ENCODE measurements at regions not wholly inside any gene's neighbourhood (a gene's known extent, or its start where the extent isn't known, plus 50 kb on each side); places are given as distances from the start of the nearest gene placed in this dataset.

- H3K9me3 ChIP-seq, result no peaks in the 10 kb centered on the region
- intact Hi-C loops (cut with DNase I), result no loop called here
- no peaks in the 10 kb centered on the region for H3K36me3 ChIP-seq
- H3K4me3 ChIP-seq, result no peak overlapping the region
- no peaks in the 10 kb centered on the region for H3K27me3 ChIP-seq (replicated peaks; ENCODE audit: insufficient read depth)
- H3K27ac ChIP-seq, result no peak overlapping the region
- no peak for TF ChIP-seq CTCF (IDR thresholded peaks at IDR 0.05)
- no peak for TF ChIP-seq POLR2A (IDR thresholded peaks at IDR 0.05)
- WGBS, result 91% methylated on average over 1 of the region's 1 CpG
- no peaks in the 10 kb centered on the region for H3K4me1 ChIP-seq (replicated peaks)
- no peak for DNase-seq (ENCODE audit: low spot score)
These were observed 301.9 kb downstream of the SPRY2 start for GRCh38 chr13:80039000-80039399.

GRCh38 chr13:80038371-80038770 is 302.6 kb downstream of the SPRY2 start:
- Histone ChIP-seq H3K4me1 (replicated peaks) (no peaks in the 10 kb centered on the region), H3K4me3 (no peak overlapping the region), H3K9me3 (no peaks in the 10 kb centered on the region), H3K36me3 (no peaks in the 10 kb centered on the region), H3K27ac (no peak overlapping the region), H3K27me3 (replicated peaks; ENCODE audit: insufficient read depth) (no peaks in the 10 kb centered on the region)
- TF ChIP-seq POLR2A (IDR thresholded peaks at IDR 0.05) (no peak), POLR2AphosphoS5 (IDR thresholded peaks at IDR 0.05) (no peak), CTCF (IDR thresholded peaks at IDR 0.05) (no peak)
- no peak for DNase-seq (ENCODE audit: low spot score)
- intact Hi-C loops (cut with DNase I), result no loop called here

GRCh38 chr13:80037505-80037888 is 303.4 kb downstream of the SPRY2 start:
- Histone ChIP-seq H3K36me3 (no peaks in the 10 kb centered on the region), H3K27ac (no peak overlapping the region), H3K9me3 (no peaks in the 10 kb centered on the region), H3K27me3 (replicated peaks; ENCODE audit: insufficient read depth) (no peaks in the 10 kb centered on the region), H3K4me1 (replicated peaks) (no peaks in the 10 kb centered on the region), H3K4me3 (no peak overlapping the region)
- no peak for TF ChIP-seq POLR2A (IDR thresholded peaks at IDR 0.05)
- TF ChIP-seq POLR2AphosphoS5 (IDR thresholded peaks at IDR 0.05), result no peak
- TF ChIP-seq CTCF (IDR thresholded peaks at IDR 0.05), result no peak
- intact Hi-C loops (cut with DNase I), result no loop called here
- WGBS, result 69% methylated on average over 2 of the region's 2 CpGs
- DNase-seq (ENCODE audit: low spot score), result no peak

- intact Hi-C loops (cut with DNase I), result no loop called here
- WGBS, result 89% methylated on average over 2 of the region's 2 CpGs
- TF ChIP-seq POLR2AphosphoS5 (IDR thresholded peaks at IDR 0.05) (no peak), CTCF (IDR thresholded peaks at IDR 0.05) (no peak), POLR2A (IDR thresholded peaks at IDR 0.05) (no peak)
- Histone ChIP-seq H3K36me3 (no peaks in the 10 kb centered on the region), H3K4me3 (no peak overlapping the region), H3K27me3 (replicated peaks; ENCODE audit: insufficient read depth) (no peaks in the 10 kb centered on the region), H3K4me1 (replicated peaks) (no peaks in the 10 kb centered on the region), H3K9me3 (no peaks in the 10 kb centered on the region), H3K27ac (no peak overlapping the region)
- no peak for DNase-seq (ENCODE audit: low spot score)
These were observed 304.0 kb downstream of the SPRY2 start for GRCh38 chr13:80036845-80037504.

GRCh38 chr13:80035096-80035495 is 305.8 kb downstream of the SPRY2 start:
- Histone ChIP-seq H3K4me3 (no peak overlapping the region), H3K4me1 (replicated peaks) (no peaks in the 10 kb centered on the region), H3K9me3 (no peaks in the 10 kb centered on the region), H3K27me3 (replicated peaks; ENCODE audit: insufficient read depth) (no peaks in the 10 kb centered on the region), H3K36me3 (no peaks in the 10 kb centered on the region), H3K27ac (no peak overlapping the region)
- DNase-seq (ENCODE audit: low spot score), result no peak
- 77% methylated on average over 1 of the region's 1 CpG for WGBS
- no peak for TF ChIP-seq CTCF (IDR thresholded peaks at IDR 0.05)
- TF ChIP-seq POLR2A (IDR thresholded peaks at IDR 0.05), result no peak
- TF ChIP-seq POLR2AphosphoS5 (IDR thresholded peaks at IDR 0.05), result no peak
- intact Hi-C loops (cut with DNase I), result no loop called here

Data from prostate gland (tissue), 2 donors.